CD4-positive, alpha-beta T cell treated with Interleukin-1 beta for 1 hour (primary cell): ENCODE measurements at regions not wholly inside any gene's neighbourhood (a gene's known extent, or its start where the extent isn't known, plus 50 kb on each side); places are given as distances from the start of the nearest gene placed in this dataset.

Experiments
- DNase-seq, 2 donors: peaks; one replicate each; pipeline ENCODE4 v3.0.0-alpha.2; 2020 to 2022

DNA sequence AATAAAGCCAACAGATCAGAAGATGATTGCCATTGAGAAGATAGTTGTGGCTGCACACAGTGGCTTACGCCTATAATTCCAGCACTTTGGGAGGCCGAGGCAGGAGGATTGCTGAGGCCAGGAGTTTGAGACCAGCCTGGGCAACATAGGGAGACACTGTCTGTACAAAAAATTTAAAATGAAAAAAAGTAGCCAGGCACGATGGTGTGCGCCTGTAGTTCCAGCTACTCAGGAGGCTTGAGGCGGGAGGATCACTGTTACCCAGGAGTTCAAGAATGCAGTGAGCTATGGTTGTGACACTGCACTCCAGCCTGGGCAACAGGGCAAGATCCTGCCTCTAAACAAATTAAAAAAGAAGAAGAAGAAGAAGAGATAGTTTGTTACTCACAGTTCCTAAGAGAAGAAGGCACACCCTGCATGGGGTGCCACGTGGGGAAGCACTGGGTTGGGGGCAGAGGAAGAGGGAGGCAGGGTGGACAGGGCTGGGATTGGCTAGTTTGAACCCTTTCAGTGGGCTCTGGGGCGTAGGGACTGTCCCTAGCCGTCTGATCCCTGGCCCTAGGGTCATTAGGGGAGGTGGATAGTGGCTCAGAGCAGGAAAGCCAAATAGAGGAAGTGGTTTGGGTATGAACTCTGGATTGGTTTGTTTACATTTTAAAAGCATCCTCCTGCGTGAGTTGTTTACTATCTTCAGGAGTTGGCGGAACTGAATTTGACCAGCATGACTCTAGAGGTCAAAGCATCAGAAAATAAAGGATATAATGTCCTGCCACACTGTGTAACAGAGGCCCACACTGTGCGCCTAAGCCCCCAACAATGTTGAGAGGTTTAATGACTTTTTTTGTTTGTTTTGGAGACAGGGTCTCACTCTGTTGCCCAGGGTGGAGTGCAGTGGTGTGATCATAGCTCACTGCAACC is 60.5 kb upstream of the MEDAG start:
- DNase-seq, result peak in 1 of 2 donors; percentile 16

DNA sequence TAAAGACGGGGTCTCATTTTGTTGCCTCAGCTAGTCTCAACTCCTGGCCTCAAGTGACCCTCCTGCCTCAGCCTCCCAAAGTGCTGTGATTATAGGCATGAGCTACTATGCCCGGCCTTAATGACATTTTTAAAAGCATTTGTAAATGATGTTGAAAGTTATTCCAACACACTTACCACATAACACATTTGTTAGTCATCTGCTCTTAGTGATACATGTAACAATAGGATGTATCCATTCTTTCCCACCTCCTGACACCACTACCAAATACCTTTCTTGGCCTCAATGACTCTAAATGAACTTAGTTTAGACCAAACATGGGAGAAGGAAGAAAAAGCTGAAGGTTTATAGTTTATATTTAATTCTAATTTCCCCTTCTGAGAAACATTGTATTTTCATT is 59.8 kb upstream of the MEDAG start:
- no peak for DNase-seq

DNA sequence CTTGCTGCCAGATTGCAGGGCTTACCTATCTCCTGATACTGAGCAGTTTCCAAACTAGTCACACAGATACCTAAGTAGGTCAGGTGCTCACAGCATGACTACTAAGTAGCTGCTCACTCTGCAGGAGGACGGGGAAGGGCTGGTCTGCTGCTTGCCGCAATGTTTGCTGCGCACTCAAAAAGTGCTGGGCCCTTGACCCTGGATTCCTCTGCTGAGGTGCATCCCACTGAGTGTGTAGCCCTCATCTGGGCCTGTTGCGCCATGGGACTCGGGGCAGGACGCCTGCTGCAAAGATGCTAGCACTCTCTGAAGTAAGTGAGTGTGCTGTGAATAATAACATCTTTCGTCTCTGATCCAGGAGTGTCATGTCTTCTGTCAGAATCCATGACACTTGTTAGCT is 59.2 kb upstream of the MEDAG start:
- no peak for DNase-seq

DNA sequence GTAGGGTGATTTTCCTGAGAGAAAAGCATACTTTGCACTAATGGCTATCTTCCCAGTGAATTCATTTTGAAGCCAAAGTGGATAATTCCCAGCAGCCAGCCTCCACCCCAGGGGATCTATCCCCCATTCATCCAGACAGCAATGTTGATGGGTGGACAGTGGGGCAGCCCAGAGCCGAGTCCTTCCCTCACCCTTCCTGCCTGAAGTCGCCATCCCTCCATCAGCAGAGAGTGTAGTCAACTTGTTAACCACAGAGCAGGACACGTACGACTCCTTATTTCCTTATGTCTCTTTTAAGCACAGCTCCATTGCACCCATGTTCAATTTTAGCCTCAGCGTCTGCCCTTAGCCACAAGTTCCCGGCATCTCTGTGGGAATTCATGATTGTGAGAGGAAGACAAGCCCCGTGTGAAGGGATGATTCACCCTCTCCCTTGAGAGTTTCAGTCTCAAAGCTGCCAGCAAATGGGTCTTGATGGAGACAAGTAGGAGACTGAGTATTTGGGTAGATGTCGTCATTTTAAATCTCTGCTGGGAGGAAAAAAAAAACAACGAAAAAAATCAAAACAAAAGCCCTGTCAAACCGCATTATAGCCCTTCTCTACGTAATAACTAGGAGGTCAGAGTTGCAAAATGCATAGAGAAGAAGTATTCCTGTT is 58.3 kb upstream of the MEDAG start:
- no peak for DNase-seq

- DNase-seq, result no peak
Observed at GRCh38 chr13:30848332-30849027, 57.6 kb upstream of the MEDAG start.

- no peak for DNase-seq
Observed at GRCh38 chr13:30849611-30850010, 56.5 kb upstream of the MEDAG start.

DNA sequence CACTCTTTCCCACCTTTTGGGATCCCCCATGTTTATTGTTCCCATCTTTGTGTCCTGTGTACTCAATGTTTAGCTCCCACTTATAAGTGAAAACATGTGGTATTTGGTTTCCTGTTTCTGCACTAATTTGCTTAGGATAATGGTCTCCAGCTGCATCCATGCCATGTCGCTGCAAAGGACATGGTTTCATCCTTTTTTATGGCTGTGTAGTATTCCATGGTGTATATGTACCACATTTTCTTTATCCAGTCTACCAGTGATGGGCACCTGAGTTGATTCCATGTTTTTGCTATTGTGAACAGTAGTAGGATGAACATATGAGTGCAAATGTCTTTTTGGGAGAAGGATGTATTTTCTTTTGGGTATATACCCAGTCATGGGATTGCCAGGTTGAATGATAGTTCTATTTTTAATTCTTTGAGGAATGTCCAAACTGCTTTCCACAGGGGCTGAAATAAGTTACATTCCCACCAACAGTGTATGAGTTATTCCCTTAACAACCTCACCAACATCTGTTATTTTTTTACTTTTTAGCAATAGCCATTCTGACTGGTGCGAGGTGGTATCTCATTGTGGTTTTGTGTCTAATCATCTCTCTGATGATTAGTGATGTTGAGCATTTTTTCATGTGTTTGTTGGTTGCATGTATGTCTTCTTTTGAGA is 55.7 kb upstream of the MEDAG start:
- no peak for DNase-seq

- no peak for DNase-seq
Observed at GRCh38 chr13:30850867-30851211, 55.2 kb upstream of the MEDAG start.

- no peak for DNase-seq
Observed at GRCh38 chr13:30851697-30852096, 54.4 kb upstream of the MEDAG start.

DNA sequence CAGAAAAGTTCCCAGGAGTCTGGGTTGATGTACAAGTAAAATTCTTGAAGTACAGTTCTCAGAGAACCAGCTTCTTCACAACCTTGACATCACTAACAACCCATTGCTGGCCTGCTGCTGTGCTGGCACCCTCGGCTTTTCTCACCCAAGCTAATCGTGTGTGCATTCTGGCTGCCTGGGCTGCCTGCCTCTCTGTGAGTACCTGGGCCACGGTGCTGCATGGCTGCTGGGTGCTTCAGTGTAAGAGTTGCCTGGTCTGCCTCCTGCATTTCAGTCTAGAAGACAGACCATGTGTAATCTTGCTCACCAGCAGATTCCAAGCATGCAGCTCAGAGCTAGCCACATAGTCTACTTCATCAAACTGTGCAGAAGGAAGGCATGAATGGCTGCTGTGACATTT is 50.5 kb upstream of the MEDAG start:
- DNase-seq, result no peak

- DNase-seq, result no peak
Observed at GRCh38 chr13:30856005-30856790, 49.9 kb upstream of the MEDAG start.
